ENCODE measurements at regions not wholly inside any gene's neighbourhood (a gene's known extent, or its start where the extent isn't known, plus 50 kb on each side); places are given as distances from the start of the nearest gene placed in this dataset.

- TF ChIP-seq FOXP4 (CRISPR knock-in tag; IDR thresholded peaks at IDR 0.05) = no peak
- no peak for TF ChIP-seq USF2 (CRISPR knock-in tag; IDR thresholded peaks at IDR 0.05)
- no peak for TF ChIP-seq CTCF (IDR thresholded peaks at IDR 0.05)
These were observed 906.9 kb downstream of the CCSER2 start (continued) for GRCh38 chr10:85235258-85235657.

- ChIA-PET POLR2A (no interaction called here), CTCF (no interaction called here)
- no peak for DNase-seq (ENCODE audit: low spot score)
- H3K4me3 Mint-ChIP-seq = no peak overlapping the region
- H3K36me3 Mint-ChIP-seq = no peaks in the 10 kb centered on the region
- H3K27ac Mint-ChIP-seq = no peak overlapping the region
- H3K4me1 Mint-ChIP-seq = peaks cover 6% of the 10 kb centered on the region
- peaks cover 4% of the 10 kb centered on the region; the same call in 1 of the 2 replicates for H3K27me3 Mint-ChIP-seq (ENCODE audit: low read depth)
- H3K9me3 Mint-ChIP-seq = no peaks in the 10 kb centered on the region
- ATAC-seq = no peak; the same call in 1 of the 2 replicates
- TF ChIP-seq GTF2I (CRISPR knock-in tag; conservative IDR thresholded peaks at IDR 0.05) (no peak), ZNF232 (CRISPR knock-in tag; IDR thresholded peaks at IDR 0.05) (no peak), USF2 (CRISPR knock-in tag; IDR thresholded peaks at IDR 0.05) (no peak), ZBTB43 (CRISPR knock-in tag; IDR thresholded peaks at IDR 0.05) (no peak), ATF1 (CRISPR knock-in tag; IDR thresholded peaks at IDR 0.05) (no peak), GRHL2 (CRISPR knock-in tag; IDR thresholded peaks at IDR 0.05; ENCODE audit: insufficient replicate concordance, severe bottlenecking) (no peak), ZSCAN18 (CRISPR knock-in tag; IDR thresholded peaks at IDR 0.05) (no peak), EMX1 (CRISPR knock-in tag; IDR thresholded peaks at IDR 0.05) (no peak), TEAD4 (CRISPR knock-in tag; IDR thresholded peaks at IDR 0.05) (no peak), OVOL2 (CRISPR knock-in tag; IDR thresholded peaks at IDR 0.05; ENCODE audit: borderline replicate concordance) (no peak)
These were observed 910.3 kb downstream of the CCSER2 start for GRCh38 chr10:85238676-85239075.

GRCh38 chr10:85250304-85250703 lies 921.9 kb downstream of the CCSER2 start:
- H3K27ac Mint-ChIP-seq = no peak overlapping the region
- CTCF ChIA-PET = no interaction called here
- no peaks in the 10 kb centered on the region for H3K36me3 Mint-ChIP-seq
- H3K27me3 Mint-ChIP-seq (ENCODE audit: low read depth) = peaks cover 2% of the 10 kb centered on the region; the same call in 1 of the 2 replicates
- no peak overlapping the region for H3K4me3 Mint-ChIP-seq
- H3K4me1 Mint-ChIP-seq = no peaks in the 10 kb centered on the region
- ATAC-seq = no peak
- TF ChIP-seq STAT6 (CRISPR knock-in tag; conservative IDR thresholded peaks at IDR 0.05; ENCODE audit: low read depth) (no peak), ZNF425 (CRISPR knock-in tag; conservative IDR thresholded peaks at IDR 0.05) (no peak)
- no peak for DNase-seq (ENCODE audit: low spot score)
- POLR2A ChIA-PET = no interaction called here
- peaks cover 11% of the 10 kb centered on the region; the same call in 1 of the 2 replicates for H3K9me3 Mint-ChIP-seq

All from WTC11 (cell line).